Neural crest cell (in vitro differentiated cells): ENCODE measurements at regions not wholly inside any gene's neighbourhood (a gene's known extent, or its start where the extent isn't known, plus 50 kb on each side); places are given as distances from the start of the nearest gene placed in this dataset.
A peak's percentile ranks its signal among the peaks of the same experiment; 100 is the strongest.

Source experiments
- DNase-seq: peaks from one replicate; pipeline ENCODE4 v3.0.0; 2021; ENCODE audit warnings: low read depth, mixed read lengths, low spot score
- H3K27ac Mint-ChIP-seq: one replicate; pipeline ENCODE4 v1.8.0; 2021; ENCODE audit warnings: mild to moderate bottlenecking, mixed read lengths; ENCODE audit not compliant: unreplicated experiment
- H3K27me3 Mint-ChIP-seq: 2 replicates; pipeline ENCODE4 v1.8.0; 2021; ENCODE audit warnings: low read depth, mild to moderate bottlenecking, mixed read lengths
- H3K36me3 Mint-ChIP-seq: 2 replicates; pipeline ENCODE4 v1.8.0; 2021; ENCODE audit warnings: low read depth, mild to moderate bottlenecking, mixed read lengths
- H3K4me1 Mint-ChIP-seq: 2 replicates; pipeline ENCODE4 v1.8.0; 2021; ENCODE audit warnings: mixed read lengths
- H3K4me3 Mint-ChIP-seq: one replicate; pipeline ENCODE4 v1.8.0; 2021; ENCODE audit warnings: mild to moderate bottlenecking, mixed read lengths
- H3K9me3 Mint-ChIP-seq: 2 replicates; pipeline ENCODE4 v1.8.0; 2021; ENCODE audit warnings: mixed read lengths
- CTCF ChIP-seq: fragments of 200-600 bp; sonication (generic); conservative IDR thresholded peaks from 2 replicates; pipeline ENCODE4 v1.5.0; 2021; ENCODE audit warnings: antibody characterized with exemption, mild to moderate bottlenecking

- TF ChIP-seq CTCF: no peak
- Mint-ChIP-seq H3K36me3 (no peaks in the 10 kb centered on the region), H3K4me1 (peaks cover 10% of the 10 kb centered on the region), H3K9me3 (no peaks in the 10 kb centered on the region), H3K27ac (no peak overlapping the region), H3K27me3 (peaks cover 11% of the 10 kb centered on the region), H3K4me3 (no peak overlapping the region)
- DNase-seq: no peak
Measured at GRCh38 chr3:72149645-72150300, 364.8 kb upstream of the PROK2 start.

DNA sequence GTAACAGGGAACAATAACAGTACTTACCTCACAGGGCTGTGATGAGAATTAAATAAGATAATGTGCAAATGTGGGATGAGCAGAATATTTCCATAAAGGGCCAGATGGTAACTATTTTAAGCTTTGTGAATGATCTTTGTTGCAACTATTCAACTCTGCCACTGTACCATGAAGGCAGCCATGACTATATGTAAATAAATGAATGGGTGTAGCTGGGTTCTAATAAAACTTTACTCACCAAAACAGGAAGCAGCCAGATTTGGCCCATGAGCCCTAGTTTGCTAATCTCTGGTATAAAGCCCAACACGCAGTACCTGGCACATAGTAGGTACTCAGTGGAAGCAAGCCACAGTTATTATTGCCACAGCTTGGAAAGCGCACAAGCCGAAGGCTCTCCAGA is 362.7 kb upstream of the PROK2 start:
- TF ChIP-seq CTCF: no peak
- DNase-seq: no peak
- Mint-ChIP-seq H3K4me1 (peaks cover 15% of the 10 kb centered on the region), H3K27me3 (peaks cover 12% of the 10 kb centered on the region), H3K27ac (no peak overlapping the region), H3K9me3 (no peaks in the 10 kb centered on the region), H3K36me3 (no peaks in the 10 kb centered on the region), H3K4me3 (no peak overlapping the region)

GRCh38 chr3:72145506-72146380 is 360.8 kb upstream of the PROK2 start:
- Mint-ChIP-seq H3K4me3 (no peak overlapping the region), H3K27ac (peak overlapping the region; percentile 97), H3K36me3 (no peaks in the 10 kb centered on the region), H3K27me3 (peaks cover 9% of the 10 kb centered on the region), H3K9me3 (no peaks in the 10 kb centered on the region), H3K4me1 (peaks cover 25% of the 10 kb centered on the region)
- DNase-seq: no peak
- no peak for TF ChIP-seq CTCF

- H3K4me3 Mint-ChIP-seq: no peak overlapping the region
- TF ChIP-seq CTCF: no peak
- no peak for DNase-seq
- H3K9me3 Mint-ChIP-seq: no peaks in the 10 kb centered on the region
- H3K4me1 Mint-ChIP-seq: peaks cover 25% of the 10 kb centered on the region
- no peaks in the 10 kb centered on the region for H3K36me3 Mint-ChIP-seq
- H3K27ac Mint-ChIP-seq: peak overlapping the region; percentile 97
- H3K27me3 Mint-ChIP-seq: peaks cover 10% of the 10 kb centered on the region
Measured at GRCh38 chr3:72144773-72145505, 360.0 kb upstream of the PROK2 start.

DNA sequence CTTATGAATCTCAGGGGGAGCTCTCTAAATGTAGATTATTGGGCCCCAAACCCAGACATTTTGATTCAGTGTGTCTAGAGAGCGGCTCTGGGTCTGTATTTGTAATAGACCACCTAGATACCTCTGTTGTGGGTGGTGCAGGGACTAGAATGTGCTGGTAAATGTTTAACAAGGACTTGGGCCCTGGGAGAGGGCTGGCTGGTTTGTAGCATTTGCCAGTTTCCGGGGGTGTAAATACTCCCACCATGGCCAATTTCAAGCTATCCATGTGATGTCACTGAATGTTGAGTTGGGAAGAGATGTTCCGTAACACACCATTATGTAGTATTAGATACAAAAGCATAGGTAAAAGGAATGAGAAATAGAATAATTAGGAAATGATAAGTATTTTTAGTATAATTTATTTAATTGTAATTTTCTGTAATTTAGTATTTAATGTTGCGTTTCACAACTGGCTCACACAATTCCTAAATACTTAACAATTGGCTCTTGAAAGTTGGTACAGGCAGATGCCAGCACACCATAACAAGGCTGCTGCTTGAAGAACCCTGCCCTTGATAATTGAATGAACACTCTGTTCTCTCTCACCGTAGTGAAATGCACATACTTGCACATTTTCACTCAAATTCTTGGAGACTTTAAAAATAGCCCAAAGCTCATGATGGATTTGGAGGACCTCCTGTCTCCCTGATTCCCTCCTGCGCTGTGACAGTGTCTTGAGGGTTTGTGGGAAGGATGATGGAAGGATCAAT is 359.2 kb upstream of the PROK2 start:
- Mint-ChIP-seq H3K4me3 (no peak overlapping the region), H3K9me3 (no peaks in the 10 kb centered on the region), H3K4me1 (peaks cover 25% of the 10 kb centered on the region)

More for the DNA sequence above, 359.2 kb upstream of the PROK2 start:
- Mint-ChIP-seq H3K27me3 (peaks cover 10% of the 10 kb centered on the region), H3K27ac (no peak overlapping the region), H3K36me3 (no peaks in the 10 kb centered on the region)
- no peak for DNase-seq
- TF ChIP-seq CTCF: no peak
